Parathyroid adenoma (tissue), 2 donors: ENCODE measurements at regions not wholly inside any gene's neighbourhood (a gene's known extent, or its start where the extent isn't known, plus 50 kb on each side); places are given as distances from the start of the nearest gene placed in this dataset.

ENCODE experiments used
- H2AFZ ChIP-seq: fragments of 300-600 bp; sonication (generic); one replicate; pipeline ENCODE4 v1.7.0; 2017; ENCODE audit warnings: antibody characterized with exemption, mild to moderate bottlenecking
- H3K27ac ChIP-seq: fragments of 300-600 bp; sonication (generic); one replicate; pipeline ENCODE4 v1.7.0; 2017
- H3K27me3 ChIP-seq: fragments of 300-600 bp; sonication (generic); one replicate; pipeline ENCODE4 v1.7.0; 2017; ENCODE audit warnings: low read length; ENCODE audit not compliant: control insufficient read depth, insufficient read depth
- H3K36me3 ChIP-seq: fragments of 300-600 bp; sonication (generic); one replicate; pipeline ENCODE4 v1.7.0; 2017; ENCODE audit warnings: low read length; ENCODE audit not compliant: control insufficient read depth, insufficient read depth
- H3K4me1 ChIP-seq: fragments of 300-600 bp; sonication (generic); one replicate; pipeline ENCODE4 v1.7.0; 2017; ENCODE audit warnings: control low read depth
- H3K4me2 ChIP-seq: fragments of 300-600 bp; sonication (generic); one replicate; pipeline ENCODE4 v1.7.0; 2017; ENCODE audit warnings: low read length
- H3K4me3 ChIP-seq: fragments of 300-600 bp; sonication (generic); one replicate; pipeline ENCODE4 v1.7.0; 2017; ENCODE audit warnings: low read depth, low read length
- H3K79me2 ChIP-seq: fragments of 300-600 bp; sonication (generic); one replicate; pipeline ENCODE4 v1.7.0; 2017; ENCODE audit warnings: control low read depth
- H3K9ac ChIP-seq: fragments of 300-600 bp; sonication (generic); one replicate; pipeline ENCODE4 v1.7.0; 2017; ENCODE audit warnings: mild to moderate bottlenecking
- H3K9me3 ChIP-seq: fragments of 300-600 bp; sonication (generic); one replicate; pipeline ENCODE4 v1.7.0; 2017; ENCODE audit warnings: low read length; ENCODE audit not compliant: control insufficient read depth
- CTCF ChIP-seq: fragments of 300-600 bp; sonication (generic); IDR thresholded peaks from one replicate; pipeline ENCODE4 v1.7.0; 2017; ENCODE audit warnings: antibody characterized with exemption, mild to moderate bottlenecking
- donor health status: primary hyperparathyroidism.

- Histone ChIP-seq H3K27ac (peak overlapping the region; percentile 55), H3K4me2 (peak overlapping the region; percentile 42), H3K4me1 (peaks cover 4% of the 10 kb centered on the region), H2AFZ (peak overlapping the region; percentile 73), H3K4me3 (peak overlapping the region; percentile 31), H3K9me3 (no peaks in the 10 kb centered on the region), H3K9ac (no peak overlapping the region), H3K36me3 (no peaks in the 10 kb centered on the region), H3K27me3 (no peaks in the 10 kb centered on the region), H3K79me2 (no peaks in the 10 kb centered on the region)
- peak; percentile 72 for TF ChIP-seq CTCF
Observed at GRCh38 chr17:70552230-70552981, 383.1 kb downstream of the KCNJ2 start.

- H3K79me2 ChIP-seq, result no peaks in the 10 kb centered on the region
- no peak overlapping the region for H3K4me3 ChIP-seq
- peak overlapping the region; percentile 42 for H3K4me2 ChIP-seq
Observed at GRCh38 chr17:70552982-70553334, 383.6 kb downstream of the KCNJ2 start.

GRCh38 chr17:70555723-70556122 is 386.4 kb downstream of the KCNJ2 start:
- Histone ChIP-seq H3K9ac (no peak overlapping the region), H3K27ac (no peak overlapping the region), H3K4me1 (peaks cover 4% of the 10 kb centered on the region), H3K4me2 (no peak overlapping the region), H3K36me3 (no peaks in the 10 kb centered on the region), H3K27me3 (no peaks in the 10 kb centered on the region), H2AFZ (peak overlapping the region; percentile 56), H3K79me2 (no peaks in the 10 kb centered on the region), H3K4me3 (no peak overlapping the region), H3K9me3 (no peaks in the 10 kb centered on the region)
- no peak for TF ChIP-seq CTCF

More at GRCh38 chr17:70552982-70553334, 383.6 kb downstream of the KCNJ2 start:
- Histone ChIP-seq H3K27ac (peak overlapping the region; percentile 55), H3K27me3 (no peaks in the 10 kb centered on the region), H3K4me1 (peaks cover 4% of the 10 kb centered on the region), H3K9ac (no peak overlapping the region), H3K36me3 (no peaks in the 10 kb centered on the region), H3K9me3 (no peaks in the 10 kb centered on the region), H2AFZ (peak overlapping the region; percentile 73)
- no peak for TF ChIP-seq CTCF

- H3K9ac ChIP-seq, result no peak overlapping the region
- no peaks in the 10 kb centered on the region for H3K9me3 ChIP-seq
- H3K27ac ChIP-seq, result no peak overlapping the region
- no peaks in the 10 kb centered on the region for H3K79me2 ChIP-seq
- no peaks in the 10 kb centered on the region for H3K27me3 ChIP-seq
- no peak overlapping the region for H3K4me2 ChIP-seq
- H3K4me1 ChIP-seq, result no peaks in the 10 kb centered on the region
- H3K4me3 ChIP-seq, result no peak overlapping the region
- TF ChIP-seq CTCF, result no peak
- H3K36me3 ChIP-seq, result no peaks in the 10 kb centered on the region
- peak overlapping the region; percentile 8 for H2AFZ ChIP-seq
Observed at GRCh38 chr17:70558821-70559220, 389.5 kb downstream of the KCNJ2 start.

- Histone ChIP-seq H3K4me2 (no peak overlapping the region), H3K9me3 (no peaks in the 10 kb centered on the region), H3K36me3 (no peaks in the 10 kb centered on the region), H3K27me3 (no peaks in the 10 kb centered on the region), H3K27ac (no peak overlapping the region), H2AFZ (no peak overlapping the region), H3K9ac (no peak overlapping the region), H3K4me1 (no peaks in the 10 kb centered on the region), H3K4me3 (no peak overlapping the region), H3K79me2 (no peaks in the 10 kb centered on the region)
- no peak for TF ChIP-seq CTCF
Observed at GRCh38 chr17:70560471-70560870, 391.1 kb downstream of the KCNJ2 start.
